ENCODE measurements at regions not wholly inside any gene's neighbourhood (a gene's known extent, or its start where the extent isn't known, plus 50 kb on each side); places are given as distances from the start of the nearest gene placed in this dataset.

DNA sequence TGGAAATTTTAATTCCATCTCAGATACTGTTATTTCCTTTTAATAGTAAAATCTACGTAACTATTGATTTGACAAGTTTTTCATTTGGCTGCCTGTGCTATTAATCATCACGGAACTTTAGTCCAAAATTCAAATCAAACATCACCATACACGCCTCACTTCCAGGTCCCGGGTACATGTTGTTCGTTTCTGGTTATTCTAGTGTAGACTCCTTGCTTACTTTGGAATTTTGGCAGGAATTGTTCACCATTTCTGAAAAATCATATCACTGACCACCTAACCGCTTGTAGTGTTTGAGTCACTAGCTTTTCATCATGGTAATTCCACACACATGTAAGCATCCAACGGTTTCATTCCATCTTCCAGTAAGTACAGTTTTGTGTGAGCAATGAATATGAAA is 98.0 kb upstream of the NHSL1 start:
- RAD21 ChIA-PET (ENCODE audit: unreplicated experiment), result no interaction called here
- no peak overlapping the region for H3K9ac ChIP-seq (ENCODE audit: control insufficient read depth, insufficient read depth, low read length)
- H3K27ac ChIP-seq (ENCODE audit: control insufficient read depth, insufficient read depth), result no peak overlapping the region
- no peak overlapping the region for H2AFZ ChIP-seq (ENCODE audit: control insufficient read depth, low read depth, low read length)
- H3K4me3 ChIP-seq, result no peak overlapping the region
- H3K4me1 ChIP-seq (ENCODE audit: control insufficient read depth, insufficient read depth, low read length), result peaks cover 3% of the 10 kb centered on the region; the same call in 1 of the 2 replicates
- FAIRE-seq (no peak), ATAC-seq (no peak), DNase-seq (ENCODE audit: low read depth, low spot score) (no peak)
- H3K36me3 ChIP-seq (ENCODE audit: control insufficient read depth in 2 of 2, insufficient read depth in 2 of 2, low read length in 1 of 2), result no peaks in the 10 kb centered on the region
- WGBS (ENCODE audit: insufficient coverage, insufficient replicate concordance, low lambda C conversion rate, missing lambda C conversion rate), result 78% methylated on average over 7 of the region's 7 CpGs
- TF ChIP-seq, protein P1, sequence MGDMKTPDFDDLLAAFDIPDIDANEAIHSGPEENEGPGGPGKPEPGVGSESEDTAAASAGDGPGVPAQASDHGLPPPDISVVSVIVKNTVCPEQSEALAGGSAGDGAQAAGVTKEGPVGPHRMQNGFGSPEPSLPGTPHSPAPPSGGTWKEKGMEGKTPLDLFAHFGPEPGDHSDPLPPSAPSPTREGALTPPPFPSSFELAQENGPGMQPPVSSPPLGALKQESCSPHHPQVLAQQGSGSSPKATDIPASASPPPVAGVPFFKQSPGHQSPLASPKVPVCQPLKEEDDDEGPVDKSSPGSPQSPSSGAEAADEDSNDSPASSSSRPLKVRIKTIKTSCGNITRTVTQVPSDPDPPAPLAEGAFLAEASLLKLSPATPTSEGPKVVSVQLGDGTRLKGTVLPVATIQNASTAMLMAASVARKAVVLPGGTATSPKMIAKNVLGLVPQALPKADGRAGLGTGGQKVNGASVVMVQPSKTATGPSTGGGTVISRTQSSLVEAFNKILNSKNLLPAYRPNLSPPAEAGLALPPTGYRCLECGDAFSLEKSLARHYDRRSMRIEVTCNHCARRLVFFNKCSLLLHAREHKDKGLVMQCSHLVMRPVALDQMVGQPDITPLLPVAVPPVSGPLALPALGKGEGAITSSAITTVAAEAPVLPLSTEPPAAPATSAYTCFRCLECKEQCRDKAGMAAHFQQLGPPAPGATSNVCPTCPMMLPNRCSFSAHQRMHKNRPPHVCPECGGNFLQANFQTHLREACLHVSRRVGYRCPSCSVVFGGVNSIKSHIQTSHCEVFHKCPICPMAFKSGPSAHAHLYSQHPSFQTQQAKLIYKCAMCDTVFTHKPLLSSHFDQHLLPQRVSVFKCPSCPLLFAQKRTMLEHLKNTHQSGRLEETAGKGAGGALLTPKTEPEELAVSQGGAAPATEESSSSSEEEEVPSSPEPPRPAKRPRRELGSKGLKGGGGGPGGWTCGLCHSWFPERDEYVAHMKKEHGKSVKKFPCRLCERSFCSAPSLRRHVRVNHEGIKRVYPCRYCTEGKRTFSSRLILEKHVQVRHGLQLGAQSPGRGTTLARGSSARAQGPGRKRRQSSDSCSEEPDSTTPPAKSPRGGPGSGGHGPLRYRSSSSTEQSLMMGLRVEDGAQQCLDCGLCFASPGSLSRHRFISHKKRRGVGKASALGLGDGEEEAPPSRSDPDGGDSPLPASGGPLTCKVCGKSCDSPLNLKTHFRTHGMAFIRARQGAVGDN (IDR thresholded peaks at IDR 0.05), result no peak
- TF ChIP-seq STAT1 (conservative IDR thresholded peaks at IDR 0.05), result no peak
- TF ChIP-seq SRF (IDR thresholded peaks at IDR 0.05; ENCODE audit: low read depth in 2 of 2, low read length in 2 of 2), result no peak
- TF ChIP-seq RELB (IDR thresholded peaks at IDR 0.05; ENCODE audit: low read depth), result no peak
- TF ChIP-seq TCF3 (IDR thresholded peaks at IDR 0.05; ENCODE audit: borderline replicate concordance, insufficient read depth, low read depth, low read length), result no peak
- TF ChIP-seq, protein P2, sequence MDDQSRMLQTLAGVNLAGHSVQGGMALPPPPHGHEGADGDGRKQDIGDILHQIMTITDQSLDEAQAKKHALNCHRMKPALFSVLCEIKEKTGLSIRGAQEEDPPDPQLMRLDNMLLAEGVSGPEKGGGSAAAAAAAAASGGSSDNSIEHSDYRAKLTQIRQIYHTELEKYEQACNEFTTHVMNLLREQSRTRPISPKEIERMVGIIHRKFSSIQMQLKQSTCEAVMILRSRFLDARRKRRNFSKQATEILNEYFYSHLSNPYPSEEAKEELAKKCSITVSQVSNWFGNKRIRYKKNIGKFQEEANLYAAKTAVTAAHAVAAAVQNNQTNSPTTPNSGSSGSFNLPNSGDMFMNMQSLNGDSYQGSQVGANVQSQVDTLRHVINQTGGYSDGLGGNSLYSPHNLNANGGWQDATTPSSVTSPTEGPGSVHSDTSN (IDR thresholded peaks at IDR 0.05; ENCODE audit: insufficient replicate concordance, low read depth, low read length), result no peak
- TF ChIP-seq, protein P3, sequence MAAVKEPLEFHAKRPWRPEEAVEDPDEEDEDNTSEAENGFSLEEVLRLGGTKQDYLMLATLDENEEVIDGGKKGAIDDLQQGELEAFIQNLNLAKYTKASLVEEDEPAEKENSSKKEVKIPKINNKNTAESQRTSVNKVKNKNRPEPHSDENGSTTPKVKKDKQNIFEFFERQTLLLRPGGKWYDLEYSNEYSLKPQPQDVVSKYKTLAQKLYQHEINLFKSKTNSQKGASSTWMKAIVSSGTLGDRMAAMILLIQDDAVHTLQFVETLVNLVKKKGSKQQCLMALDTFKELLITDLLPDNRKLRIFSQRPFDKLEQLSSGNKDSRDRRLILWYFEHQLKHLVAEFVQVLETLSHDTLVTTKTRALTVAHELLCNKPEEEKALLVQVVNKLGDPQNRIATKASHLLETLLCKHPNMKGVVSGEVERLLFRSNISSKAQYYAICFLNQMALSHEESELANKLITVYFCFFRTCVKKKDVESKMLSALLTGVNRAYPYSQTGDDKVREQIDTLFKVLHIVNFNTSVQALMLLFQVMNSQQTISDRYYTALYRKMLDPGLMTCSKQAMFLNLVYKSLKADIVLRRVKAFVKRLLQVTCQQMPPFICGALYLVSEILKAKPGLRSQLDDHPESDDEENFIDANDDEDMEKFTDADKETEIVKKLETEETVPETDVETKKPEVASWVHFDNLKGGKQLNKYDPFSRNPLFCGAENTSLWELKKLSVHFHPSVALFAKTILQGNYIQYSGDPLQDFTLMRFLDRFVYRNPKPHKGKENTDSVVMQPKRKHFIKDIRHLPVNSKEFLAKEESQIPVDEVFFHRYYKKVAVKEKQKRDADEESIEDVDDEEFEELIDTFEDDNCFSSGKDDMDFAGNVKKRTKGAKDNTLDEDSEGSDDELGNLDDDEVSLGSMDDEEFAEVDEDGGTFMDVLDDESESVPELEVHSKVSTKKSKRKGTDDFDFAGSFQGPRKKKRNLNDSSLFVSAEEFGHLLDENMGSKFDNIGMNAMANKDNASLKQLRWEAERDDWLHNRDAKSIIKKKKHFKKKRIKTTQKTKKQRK (IDR thresholded peaks at IDR 0.05; ENCODE audit: low read depth, low read length), result no peak
- no peak for TF ChIP-seq CREB1 (IDR thresholded peaks at IDR 0.05; ENCODE audit: low read depth)
- TF ChIP-seq, protein P4, sequence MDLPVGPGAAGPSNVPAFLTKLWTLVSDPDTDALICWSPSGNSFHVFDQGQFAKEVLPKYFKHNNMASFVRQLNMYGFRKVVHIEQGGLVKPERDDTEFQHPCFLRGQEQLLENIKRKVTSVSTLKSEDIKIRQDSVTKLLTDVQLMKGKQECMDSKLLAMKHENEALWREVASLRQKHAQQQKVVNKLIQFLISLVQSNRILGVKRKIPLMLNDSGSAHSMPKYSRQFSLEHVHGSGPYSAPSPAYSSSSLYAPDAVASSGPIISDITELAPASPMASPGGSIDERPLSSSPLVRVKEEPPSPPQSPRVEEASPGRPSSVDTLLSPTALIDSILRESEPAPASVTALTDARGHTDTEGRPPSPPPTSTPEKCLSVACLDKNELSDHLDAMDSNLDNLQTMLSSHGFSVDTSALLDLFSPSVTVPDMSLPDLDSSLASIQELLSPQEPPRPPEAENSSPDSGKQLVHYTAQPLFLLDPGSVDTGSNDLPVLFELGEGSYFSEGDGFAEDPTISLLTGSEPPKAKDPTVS (IDR thresholded peaks at IDR 0.05; ENCODE audit: low read depth, low read length), result no peak
- no peak for TF ChIP-seq ZNF24 (IDR thresholded peaks at IDR 0.05)
- TF ChIP-seq ATF7 (IDR thresholded peaks at IDR 0.05; ENCODE audit: low read depth), result no peak
- TF ChIP-seq TBL1XR1 (IDR thresholded peaks at IDR 0.05; ENCODE audit: low read depth, low read length), result no peak
- POLR2A ChIA-PET, result no interaction called here
- intact Hi-C loops (cut with micrococcal nuclease; ENCODE audit: unreplicated experiment) (no loop called here), in situ Hi-C loops (cut with MboI) (loop anchor here (10.0 kb wide), 1 partner anchor 757 kb away; no protein-coding TSS in a partner anchor)
- no peak overlapping the region for H3K4me2 ChIP-seq (ENCODE audit: control insufficient read depth, insufficient read depth)
- no peaks in the 10 kb centered on the region for H3K79me2 ChIP-seq (ENCODE audit: control insufficient read depth, insufficient read depth, low read length)
- CTCF ChIA-PET, result interaction anchor here (6.2 kb wide), 1 partner anchor 168 kb away, joined by 33 read pairs; no protein-coding TSS in a partner anchor
- SMC1A ChIA-PET (ENCODE audit: uncharacterized antibody, unreplicated experiment), result no interaction called here
- no peaks in the 10 kb centered on the region for H4K20me1 ChIP-seq (ENCODE audit: control insufficient read depth, insufficient read depth)
- no peaks in the 10 kb centered on the region for H3K27me3 ChIP-seq (replicated peaks in 1 of 2; ENCODE audit: control insufficient read depth in 2 of 2, insufficient read depth in 2 of 2, low read length in 1 of 2)
- BruUV-seq (replicated peaks), result no TSS peak
- no peaks in the 10 kb centered on the region for H3K9me3 ChIP-seq (replicated peaks; ENCODE audit: control insufficient read depth, insufficient read depth, low read length)

Data from GM12878 (cell line).